ENCODE measurements at regions not wholly inside any gene's neighbourhood (a gene's known extent, or its start where the extent isn't known, plus 50 kb on each side); places are given as distances from the start of the nearest gene placed in this dataset.

DNA sequence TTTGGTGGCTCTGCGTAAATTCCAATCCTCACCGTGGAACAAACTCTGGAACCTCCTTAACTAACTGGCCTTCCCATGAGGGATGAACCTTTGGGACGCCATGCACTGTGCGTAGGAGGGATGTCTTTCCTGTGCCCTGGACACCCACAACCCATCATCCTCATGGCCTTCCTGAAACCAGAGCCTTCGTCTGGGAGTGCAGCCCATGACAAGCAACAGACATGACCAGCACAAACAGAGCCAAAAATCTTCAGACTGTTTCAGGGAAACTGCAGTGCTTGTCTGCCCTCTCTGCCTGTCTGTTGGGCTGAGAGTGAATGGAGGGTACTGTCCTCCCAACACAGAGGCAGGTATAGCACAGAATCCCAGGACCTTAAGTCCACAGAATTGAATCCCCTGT is 61.1 kb upstream of the BOC start:
- TF ChIP-seq, protein P1, sequence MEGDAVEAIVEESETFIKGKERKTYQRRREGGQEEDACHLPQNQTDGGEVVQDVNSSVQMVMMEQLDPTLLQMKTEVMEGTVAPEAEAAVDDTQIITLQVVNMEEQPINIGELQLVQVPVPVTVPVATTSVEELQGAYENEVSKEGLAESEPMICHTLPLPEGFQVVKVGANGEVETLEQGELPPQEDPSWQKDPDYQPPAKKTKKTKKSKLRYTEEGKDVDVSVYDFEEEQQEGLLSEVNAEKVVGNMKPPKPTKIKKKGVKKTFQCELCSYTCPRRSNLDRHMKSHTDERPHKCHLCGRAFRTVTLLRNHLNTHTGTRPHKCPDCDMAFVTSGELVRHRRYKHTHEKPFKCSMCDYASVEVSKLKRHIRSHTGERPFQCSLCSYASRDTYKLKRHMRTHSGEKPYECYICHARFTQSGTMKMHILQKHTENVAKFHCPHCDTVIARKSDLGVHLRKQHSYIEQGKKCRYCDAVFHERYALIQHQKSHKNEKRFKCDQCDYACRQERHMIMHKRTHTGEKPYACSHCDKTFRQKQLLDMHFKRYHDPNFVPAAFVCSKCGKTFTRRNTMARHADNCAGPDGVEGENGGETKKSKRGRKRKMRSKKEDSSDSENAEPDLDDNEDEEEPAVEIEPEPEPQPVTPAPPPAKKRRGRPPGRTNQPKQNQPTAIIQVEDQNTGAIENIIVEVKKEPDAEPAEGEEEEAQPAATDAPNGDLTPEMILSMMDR (IDR thresholded peaks at IDR 0.05) = no peak
- no peak for TF ChIP-seq POLR2A (IDR thresholded peaks at IDR 0.05)

Measured in esophagus squamous epithelium (tissue), 4 donors.